IMR-90 (cell line): ENCODE measurements at regions not wholly inside any gene's neighbourhood (a gene's known extent, or its start where the extent isn't known, plus 50 kb on each side); places are given as distances from the start of the nearest gene placed in this dataset.

ENCODE experiments used
- ATAC-seq: fragments of 200-7000 bp; cut with Tn5 transposase; 2 replicates; pipeline ENCODE4 v1.9.1; 2020; ENCODE audit warnings: low read depth, mild to moderate bottlenecking, moderate library complexity
- BruUV-seq: library from RNA; stranded (reverse); fragments of 400-500 nt; replicated peaks from 2 replicates; lab custom pipeline; 2021; lab: Mats Ljungman, UMichigan
- CTCF ChIA-PET: fragments of 300-600 bp; formaldehyde crosslinking; extraction: SDS; loops from one replicate; lab custom pipeline; 2021; ENCODE audit warnings: antibody characterized with exemption; lab: Yijun Ruan, JAX
- POLR2A ChIA-PET: fragments of 300-600 bp; sonication (Branson Sonifier 250); formaldehyde crosslinking; loops from one replicate; lab custom pipeline; 2022; ENCODE audit warnings: antibody characterized with exemption; ENCODE audit not compliant: unreplicated experiment; lab: Charles Lee
- DNase-seq: peaks from one replicate; pipeline ENCODE4 v3.0.0; 2013
- H2AFZ ChIP-seq: replicated peaks from 2 replicates; pipeline ENCODE3; 2013; ENCODE audit warnings: low read length, mild to moderate bottlenecking; ENCODE audit not compliant: poor library complexity
- H2AK5ac ChIP-seq: 2 replicates; pipeline ENCODE4 v1.6.1; 2013; ENCODE audit warnings: low read depth, low read length, inconsistent platforms
- H2AK9ac ChIP-seq: replicated peaks from 2 replicates; pipeline ENCODE3; 2013; ENCODE audit warnings: mild to moderate bottlenecking, low read depth, low read length, moderate library complexity; ENCODE audit not compliant: poor library complexity
- H2BK120ac ChIP-seq: 2 replicates; pipeline ENCODE4 v1.6.1; 2013; ENCODE audit warnings: low read depth, low read length, inconsistent platforms
- H2BK15ac ChIP-seq: 3 replicates; pipeline ENCODE4 v1.6.1; 2013; ENCODE audit warnings: low read depth, low read length, inconsistent platforms
- H2BK20ac ChIP-seq: 2 replicates; pipeline ENCODE4 v1.6.1; 2013; ENCODE audit warnings: low read depth, mild to moderate bottlenecking, inconsistent platforms, low read length, moderate library complexity
- H2BK5ac ChIP-seq: 2 replicates; pipeline ENCODE4 v1.6.1; 2013; ENCODE audit warnings: mild to moderate bottlenecking, low read depth, low read length, inconsistent platforms; ENCODE audit not compliant: poor library complexity, severe bottlenecking
- H3K14ac ChIP-seq: replicated peaks from 2 replicates; pipeline ENCODE4 v1.6.1; 2013; ENCODE audit warnings: low read depth, low read length, inconsistent platforms
- H3K18ac ChIP-seq: 2 replicates; pipeline ENCODE4 v1.6.1; 2013; ENCODE audit warnings: low read depth, low read length, control low read depth
- H3K23ac ChIP-seq: 2 replicates; pipeline ENCODE4 v1.6.1; 2013; ENCODE audit warnings: low read depth, low read length, inconsistent platforms
- H3K27ac ChIP-seq: 2 replicates; pipeline ENCODE4 v1.5.1; 2013; ENCODE audit warnings: mild to moderate bottlenecking, control low read depth, low read length; ENCODE audit not compliant: insufficient read depth
- H3K27me3 ChIP-seq: 2 replicates; pipeline ENCODE4 v1.6.1; 2013; ENCODE audit warnings: low read length; ENCODE audit not compliant: control insufficient read depth, insufficient read depth
- H3K36me3 ChIP-seq: 2 replicates; pipeline ENCODE4 v1.6.1; 2013; ENCODE audit warnings: low read length, mixed read lengths; ENCODE audit not compliant: control insufficient read depth, insufficient read depth
- H3K4ac ChIP-seq: 2 replicates; pipeline ENCODE4 v1.6.1; 2013; ENCODE audit warnings: low read depth, low read length, inconsistent platforms
- H3K4me1 ChIP-seq: 2 replicates; pipeline ENCODE4 v1.6.1; 2013; ENCODE audit warnings: low read length, mixed read lengths; ENCODE audit not compliant: control insufficient read depth, insufficient read depth
- H3K4me2 ChIP-seq: 2 replicates; pipeline ENCODE4 v1.6.1; 2013; ENCODE audit warnings: low read depth, mild to moderate bottlenecking, control low read depth, low read length, moderate library complexity
- H3K4me3 ChIP-seq: 2 replicates; pipeline ENCODE4 v1.5.1; 2013; ENCODE audit warnings: low read depth, mild to moderate bottlenecking, control low read depth, low read length, moderate library complexity; ENCODE audit not compliant: insufficient read depth
- H3K56ac ChIP-seq: 2 replicates; pipeline ENCODE4 v1.6.1; 2013; ENCODE audit warnings: low read length, inconsistent platforms; ENCODE audit not compliant: insufficient read depth; ENCODE audit errors: extremely low read depth
- H3K79me1 ChIP-seq, 2 experiments: 2 replicates each; pipeline ENCODE4 v1.6.1; 2013; ENCODE audit warnings: low read length in 2 of 2, inconsistent platforms in 1 of 2, low read depth in 1 of 2
- H3K9ac ChIP-seq: 2 replicates; pipeline ENCODE4 v1.6.1; 2013; ENCODE audit warnings: low read depth, low read length, control low read depth
- H3K9me1 ChIP-seq: 2 replicates; pipeline ENCODE4 v1.6.1; 2013; ENCODE audit warnings: low read length, inconsistent platforms; ENCODE audit not compliant: insufficient read depth
- H3K9me3 ChIP-seq: 2 replicates; pipeline ENCODE4 v1.6.1; 2013; ENCODE audit warnings: low read length; ENCODE audit not compliant: control insufficient read depth, insufficient read depth
- H4K20me1 ChIP-seq: 2 replicates; pipeline ENCODE4 v1.6.1; 2013; ENCODE audit warnings: low read length, inconsistent platforms; ENCODE audit not compliant: insufficient read depth
- H4K5ac ChIP-seq: 2 replicates; pipeline ENCODE4 v1.6.1; 2013; ENCODE audit warnings: mild to moderate bottlenecking, low read depth, low read length, control low read depth
- H4K8ac ChIP-seq, 2 experiments: 2 replicates each; pipeline ENCODE4 v1.6.1; 2013; ENCODE audit warnings: low read depth in 2 of 2, low read length in 2 of 2, control low read depth in 1 of 2, inconsistent platforms in 1 of 2
- H4K91ac ChIP-seq: 2 replicates; pipeline ENCODE4 v1.6.1; 2013; ENCODE audit warnings: low read depth, low read length, inconsistent platforms; ENCODE audit not compliant: insufficient read depth
- BHLHE40 ChIP-seq: fragments of 150-350 bp; IDR thresholded peaks from 2 replicates; pipeline ENCODE4 v1.6.1; 2016; ENCODE audit warnings: mild to moderate bottlenecking, low read depth, low read length
- CEBPB ChIP-seq: IDR thresholded peaks from 2 replicates; pipeline ENCODE4 v1.6.1; 2012; ENCODE audit warnings: low read depth, low read length, improper control_type of control experiment
- CHD1 ChIP-seq: IDR thresholded peaks from 2 replicates; pipeline ENCODE4 v1.6.1; 2012; ENCODE audit warnings: low read depth, low read length, improper control_type of control experiment
- FOS ChIP-seq: fragments of 150-350 bp; IDR thresholded peaks from 2 replicates; pipeline ENCODE4 v1.6.1; 2016; ENCODE audit warnings: low read depth, low read length
- MAFK ChIP-seq: IDR thresholded peaks from 2 replicates; pipeline ENCODE4 v1.6.1; 2012; ENCODE audit warnings: low read depth, low read length, improper control_type of control experiment
- MAZ ChIP-seq: IDR thresholded peaks from 2 replicates; pipeline ENCODE4 v1.6.1; 2012; ENCODE audit warnings: low read depth, mild to moderate bottlenecking, low read length, improper control_type of control experiment, moderate library complexity, borderline replicate concordance
- MXI1 ChIP-seq: IDR thresholded peaks from 2 replicates; pipeline ENCODE4 v1.6.1; 2012; ENCODE audit warnings: low read depth, mild to moderate bottlenecking, low read length, moderate library complexity, borderline replicate concordance
- NFE2L2 ChIP-seq: fragments of 150-350 bp; IDR thresholded peaks from 2 replicates; pipeline ENCODE4 v1.6.1; 2016; ENCODE audit warnings: low read depth, mild to moderate bottlenecking, low read length
- RAD21 ChIP-seq: IDR thresholded peaks from 2 replicates; pipeline ENCODE4 v1.6.1; 2012; ENCODE audit warnings: low read length, improper control_type of control experiment
- RCOR1 ChIP-seq: IDR thresholded peaks from 2 replicates; pipeline ENCODE4 v1.6.1; 2012; ENCODE audit warnings: mild to moderate bottlenecking, low read length, improper control_type of control experiment; ENCODE audit not compliant: insufficient replicate concordance
- RFX5 ChIP-seq: IDR thresholded peaks from 2 replicates; pipeline ENCODE4 v1.8.0; 2012; ENCODE audit warnings: low read depth, mild to moderate bottlenecking, low read length, moderate library complexity
- SMC3 ChIP-seq: fragments of 150-350 bp; IDR thresholded peaks from 2 replicates; pipeline ENCODE4 v1.6.1; 2016; ENCODE audit warnings: low read depth, mild to moderate bottlenecking, antibody characterized with exemption, low read length, moderate library complexity
- WGBS, 2 experiments: methylation state at CpG; one replicate each; pipeline versions ENCODE4 v1.1.5 to v1.1.7; 2013; ENCODE audit warnings: missing lambda C conversion rate in 2 of 2; ENCODE audit not compliant: insufficient read length in 1 of 2; ENCODE audit errors: extremely low coverage in 2 of 2; 5-methylcytosine and 5-hydroxymethylcytosine counted together
- dilution Hi-C: fragments of 300-500 bp; cut with HindIII; formaldehyde crosslinking; loops from one replicate; pipeline ENCODE4 v1.14.3; 2018; ENCODE audit warnings: low sequenced_read_pairs; ENCODE audit not compliant: unreplicated experiment
- in situ Hi-C: fragments of 300-500 bp; cut with MboI; formaldehyde crosslinking; loops from 3 replicates; pipeline ENCODE4 v1.14.3; 2019; ENCODE audit warnings: low sequenced_read_pairs, inconsistent platforms, mixed read lengths
- intact Hi-C: fragments of 100-400 bp; cut with micrococcal nuclease; formaldehyde crosslinking; loops from 2 replicates; pipeline ENCODE4 v1.10.0; 2022
- TF ChIP-seq, protein P1 (sequence below): conservative IDR thresholded peaks from 2 replicates; pipeline ENCODE4 v1.5.1; 2012; ENCODE audit warnings: mild to moderate bottlenecking, low read depth, low read length, improper control_type of control experiment

DNA sequence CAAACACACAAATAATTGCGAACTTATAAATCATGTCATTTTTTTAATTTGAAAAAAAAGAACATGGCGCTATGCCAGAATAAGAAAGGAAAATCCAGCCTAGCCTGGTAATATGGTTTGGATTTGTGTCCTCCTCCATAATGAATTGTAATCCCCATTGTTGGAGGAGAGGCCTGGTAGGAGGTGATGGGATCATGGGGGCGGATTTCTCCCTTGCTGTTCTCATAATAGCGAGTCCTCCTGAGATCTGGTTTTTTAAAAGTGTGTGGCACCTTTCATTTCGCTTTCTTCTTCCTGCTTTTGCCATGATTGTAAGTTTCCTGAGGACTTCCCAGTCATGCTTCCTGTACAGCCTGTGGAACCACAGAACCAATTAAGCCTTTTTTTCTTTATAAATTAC lies 65.9 kb upstream of the TANC2 start:
- Histone ChIP-seq H3K27me3 (no peaks in the 10 kb centered on the region), H4K5ac (no peak overlapping the region), H4K20me1 (no peaks in the 10 kb centered on the region), H3K23ac (no peak overlapping the region), H3K27ac (no peak overlapping the region), H3K14ac (no peak overlapping the region), H3K4ac (no peak overlapping the region), H2BK20ac (no peak overlapping the region), H3K9me1 (no peaks in the 10 kb centered on the region), H3K9me3 (no peaks in the 10 kb centered on the region), H3K4me2 (no peak overlapping the region), H3K4me1 (0 out of 2 replicates have a peak, but pooled peaks cover 3% of the 10 kb centered on the region), H3K36me3 (no peaks in the 10 kb centered on the region), H2BK120ac (no peak overlapping the region), H3K79me1 (no peaks in the 10 kb centered on the region), H2BK15ac (no peak overlapping the region), H4K91ac (no peak overlapping the region), H2AFZ (no peak overlapping the region), H3K56ac (no peak overlapping the region), H2AK5ac (no peak overlapping the region), H4K8ac (no peak overlapping the region), H3K18ac (no peak overlapping the region), H2AK9ac (no peak overlapping the region), H3K9ac (no peak overlapping the region), H3K4me3 (no peak overlapping the region), H2BK5ac (no peak overlapping the region)
- intact Hi-C loops (no loop called here), in situ Hi-C loops (no loop called here), dilution Hi-C loops (no loop called here)
- DNase-seq, result no peak
- ChIA-PET CTCF (no interaction called here), POLR2A (no interaction called here)
- WGBS, 2 experiments, result no CpG with 5 or more reads among the region's 5 CpGs
- no TSS peak for BruUV-seq
- TF ChIP-seq BHLHE40 (no peak), CEBPB (no peak), NFE2L2 (no peak), RFX5 (no peak), FOS (no peak), RCOR1 (no peak), CHD1 (no peak), MAZ (no peak), MXI1 (no peak), MAFK (no peak), SMC3 (no peak), RAD21 (no peak)
- TF ChIP-seq, protein P1, sequence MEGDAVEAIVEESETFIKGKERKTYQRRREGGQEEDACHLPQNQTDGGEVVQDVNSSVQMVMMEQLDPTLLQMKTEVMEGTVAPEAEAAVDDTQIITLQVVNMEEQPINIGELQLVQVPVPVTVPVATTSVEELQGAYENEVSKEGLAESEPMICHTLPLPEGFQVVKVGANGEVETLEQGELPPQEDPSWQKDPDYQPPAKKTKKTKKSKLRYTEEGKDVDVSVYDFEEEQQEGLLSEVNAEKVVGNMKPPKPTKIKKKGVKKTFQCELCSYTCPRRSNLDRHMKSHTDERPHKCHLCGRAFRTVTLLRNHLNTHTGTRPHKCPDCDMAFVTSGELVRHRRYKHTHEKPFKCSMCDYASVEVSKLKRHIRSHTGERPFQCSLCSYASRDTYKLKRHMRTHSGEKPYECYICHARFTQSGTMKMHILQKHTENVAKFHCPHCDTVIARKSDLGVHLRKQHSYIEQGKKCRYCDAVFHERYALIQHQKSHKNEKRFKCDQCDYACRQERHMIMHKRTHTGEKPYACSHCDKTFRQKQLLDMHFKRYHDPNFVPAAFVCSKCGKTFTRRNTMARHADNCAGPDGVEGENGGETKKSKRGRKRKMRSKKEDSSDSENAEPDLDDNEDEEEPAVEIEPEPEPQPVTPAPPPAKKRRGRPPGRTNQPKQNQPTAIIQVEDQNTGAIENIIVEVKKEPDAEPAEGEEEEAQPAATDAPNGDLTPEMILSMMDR, result no peak
- no peak for ATAC-seq
